GM12878 (cell line): ENCODE measurements at regions not wholly inside any gene's neighbourhood (a gene's known extent, or its start where the extent isn't known, plus 50 kb on each side); places are given as distances from the start of the nearest gene placed in this dataset.

Experiments
- ATAC-seq: fragments of 200-7000 bp; cut with Tn5 transposase; 3 replicates; pipeline ENCODE4 v1.9.1; 2020; ENCODE audit warnings: mild to moderate bottlenecking, moderate library complexity
- BruUV-seq: library from RNA; stranded (reverse); fragments of 400-500 nt; replicated peaks from 2 replicates; lab custom pipeline; 2021; lab: Mats Ljungman, UMichigan
- CTCF ChIA-PET: fragments of 300-600 bp; sonication (Branson Sonifier 250); formaldehyde crosslinking; extraction: SDS; loops from one replicate; lab custom pipeline; 2021; ENCODE audit warnings: inconsistent platforms; lab: Yijun Ruan, JAX
- POLR2A ChIA-PET: fragments of 350-600 bp; formaldehyde crosslinking; extraction: SDS; loops from one replicate; lab custom pipeline; 2021; ENCODE audit warnings: inconsistent platforms; lab: Charles Lee
- RAD21 ChIA-PET: fragments of 300-600 bp; sonication (Branson Sonifier 250); formaldehyde crosslinking; loops from one replicate; lab custom pipeline; 2023; ENCODE audit warnings: antibody characterized with exemption; ENCODE audit not compliant: unreplicated experiment; lab: Charles Lee
- SMC1A ChIA-PET: fragments of 300-600 bp; sonication (Branson Sonifier 250); formaldehyde crosslinking; loops from one replicate; lab custom pipeline; 2023; ENCODE audit not compliant: unreplicated experiment, uncharacterized antibody; lab: Charles Lee
- DNase-seq: peaks from one replicate; pipeline ENCODE4 v3.0.0-alpha.2; 2011; ENCODE audit warnings: low read depth, low spot score
- FAIRE-seq: peaks from 3 replicates; lab custom pipeline; 2011; peaks lifted over from hg19 to GRCh38; lab: Jason Lieb, UNC
- H2AFZ ChIP-seq: 2 replicates; pipeline ENCODE4 v1.6.0; 2011; ENCODE audit warnings: low read depth, low read length, control low read depth; ENCODE audit not compliant: control insufficient read depth
- H3K27ac ChIP-seq: 2 replicates; pipeline ENCODE4 v1.5.1; 2011; ENCODE audit warnings: control low read depth; ENCODE audit not compliant: control insufficient read depth, insufficient read depth
- H3K27me3 ChIP-seq, 2 experiments: replicated peaks in 1 of 2; 2 replicates each; pipeline versions ENCODE4 v1.6.0 to v1.6.1; 2011; ENCODE audit warnings: low read length in 1 of 2; ENCODE audit not compliant: control insufficient read depth in 2 of 2, insufficient read depth in 2 of 2
- H3K36me3 ChIP-seq, 2 experiments: 2 replicates each; pipeline ENCODE4 v1.5.1; 2011; ENCODE audit warnings: low read length in 1 of 2; ENCODE audit not compliant: control insufficient read depth in 2 of 2, insufficient read depth in 2 of 2
- H3K4me1 ChIP-seq: 2 replicates; pipeline ENCODE4 v1.6.1; 2011; ENCODE audit warnings: mild to moderate bottlenecking, low read length, moderate library complexity, mixed read lengths; ENCODE audit not compliant: control insufficient read depth, insufficient read depth
- H3K4me2 ChIP-seq: 2 replicates; pipeline ENCODE4 v1.6.0; 2011; ENCODE audit warnings: control low read depth; ENCODE audit not compliant: control insufficient read depth, insufficient read depth
- H3K4me3 ChIP-seq: fragments of 200-600 bp; sonication (generic); 2 replicates; pipeline ENCODE4 v1.5.1; 2016
- H3K79me2 ChIP-seq: 2 replicates; pipeline ENCODE4 v1.6.0; 2011; ENCODE audit warnings: low read length; ENCODE audit not compliant: control insufficient read depth, insufficient read depth
- H3K9ac ChIP-seq: 2 replicates; pipeline ENCODE4 v1.8.0; 2011; ENCODE audit warnings: low read length, control low read depth, mixed read lengths; ENCODE audit not compliant: control insufficient read depth, insufficient read depth
- H3K9me3 ChIP-seq: replicated peaks from 3 replicates; pipeline ENCODE4 v1.5.1; 2011; ENCODE audit warnings: mild to moderate bottlenecking, low read length; ENCODE audit not compliant: control insufficient read depth, insufficient read depth
- H4K20me1 ChIP-seq: 2 replicates; pipeline ENCODE4 v1.6.0; 2011; ENCODE audit not compliant: control insufficient read depth, insufficient read depth
- CREB1 ChIP-seq: IDR thresholded peaks from 2 replicates; pipeline ENCODE4 v1.6.1; 2012; ENCODE audit warnings: low read depth, mild to moderate bottlenecking, inconsistent platforms
- IRF3 ChIP-seq: fragments of 450-650 bp; IDR thresholded peaks from 2 replicates; pipeline ENCODE4 v1.6.1; 2014; ENCODE audit warnings: mild to moderate bottlenecking
- MAX ChIP-seq: IDR thresholded peaks from 2 replicates; pipeline ENCODE4 v1.6.1; 2012; ENCODE audit warnings: low read depth, low read length, improper control_type of control experiment
- PRDM15 ChIP-seq: fragments of 450-650 bp; formaldehyde crosslinking; IDR thresholded peaks from 2 replicates; pipeline ENCODE4 v1.4.0; 2020; ENCODE audit warnings: mild to moderate bottlenecking, moderate library complexity
- SIX5 ChIP-seq: IDR thresholded peaks from 2 replicates; pipeline ENCODE4 v1.6.1; 2011; ENCODE audit warnings: mild to moderate bottlenecking, low read depth, low read length, moderate library complexity; ENCODE audit not compliant: severe bottlenecking
- SPI1 ChIP-seq: IDR thresholded peaks from 2 replicates; pipeline ENCODE4 v1.6.1; 2011; ENCODE audit warnings: low read depth, mild to moderate bottlenecking, low read length, moderate library complexity, borderline replicate concordance; ENCODE audit not compliant: insufficient read depth
- ZNF207 ChIP-seq: fragments of 450-650 bp; IDR thresholded peaks from 2 replicates; pipeline ENCODE4 v1.6.1; 2014; ENCODE audit warnings: antibody characterized with exemption, mild to moderate bottlenecking, borderline replicate concordance
- WGBS: methylation state at CpG from one replicate; pipeline ENCODE4 v1.1.6; 2016; ENCODE audit warnings: low lambda C conversion rate; ENCODE audit not compliant: insufficient replicate concordance, insufficient coverage; ENCODE audit errors: missing lambda C conversion rate; 5-methylcytosine and 5-hydroxymethylcytosine counted together
- in situ Hi-C: fragments of 300-500 bp; cut with MboI; formaldehyde crosslinking; loops from 9 replicates; pipeline ENCODE4 v1.14.3; 2018; ENCODE audit warnings: mixed read lengths
- intact Hi-C: fragments of 100-400 bp; cut with micrococcal nuclease; formaldehyde crosslinking; loops from one replicate; pipeline ENCODE4 v1.14.2; 2022; ENCODE audit not compliant: unreplicated experiment

GRCh38 chr9:108244686-108245085 lies 611.1 kb downstream of the ACTL7B start:
- FAIRE-seq = no peak
- H3K27me3 ChIP-seq = no peaks in the 10 kb centered on the region
- ChIA-PET POLR2A (no interaction called here), SMC1A (no interaction called here), CTCF (no interaction called here), RAD21 (no interaction called here)
- no peak overlapping the region for H2AFZ ChIP-seq
- H3K4me3 ChIP-seq = no peak overlapping the region
- no peak for TF ChIP-seq IRF3
- no peak for TF ChIP-seq SPI1
- TF ChIP-seq CREB1 = no peak
- TF ChIP-seq ZNF207 = no peak
- H3K9me3 ChIP-seq = no peaks in the 10 kb centered on the region
- intact Hi-C loops (no loop called here), in situ Hi-C loops (no loop called here)
- no TSS peak for BruUV-seq
- no peak for DNase-seq
- no peaks in the 10 kb centered on the region for H4K20me1 ChIP-seq
- no peaks in the 10 kb centered on the region for H3K36me3 ChIP-seq
- no peaks in the 10 kb centered on the region for H3K4me1 ChIP-seq
- H3K79me2 ChIP-seq = no peaks in the 10 kb centered on the region
- no peak for ATAC-seq
- H3K27ac ChIP-seq = no peak overlapping the region
- H3K9ac ChIP-seq = no peak overlapping the region
- no peak overlapping the region for H3K4me2 ChIP-seq

GRCh38 chr9:108241384-108242073 lies 614.3 kb downstream of the ACTL7B start:
- no peak overlapping the region for H3K4me2 ChIP-seq
- RAD21 ChIA-PET = no interaction called here
- H3K79me2 ChIP-seq = no peaks in the 10 kb centered on the region
- FAIRE-seq = no peak
- H4K20me1 ChIP-seq = no peaks in the 10 kb centered on the region
- no peak overlapping the region for H3K27ac ChIP-seq
- intact Hi-C loops = no loop called here
- H3K9me3 ChIP-seq = no peaks in the 10 kb centered on the region
- POLR2A ChIA-PET = no interaction called here
- TF ChIP-seq MAX = no peak
- no peak for TF ChIP-seq PRDM15 (CRISPR knock-in tag)
- peak; percentile 9 for TF ChIP-seq SIX5
- TF ChIP-seq, all 136 proteins: peak for 1
- in situ Hi-C loops = no loop called here
- Histone ChIP-seq H3K9ac (no peak overlapping the region), H3K4me3 (no peak overlapping the region), H2AFZ (no peak overlapping the region), H3K27me3 (no peaks in the 10 kb centered on the region), H3K36me3 (no peaks in the 10 kb centered on the region), H3K4me1 (no peaks in the 10 kb centered on the region)
- SMC1A ChIA-PET = no interaction called here
- ATAC-seq = no peak
- CTCF ChIA-PET = interaction anchor here (0.6 kb wide), 1 partner anchor 84 kb away, joined by 4 read pairs; no protein-coding TSS in a partner anchor
- BruUV-seq = no TSS peak
- DNase-seq = no peak
- 0% methylated on average over 1 of the region's 1 CpG for WGBS
